VCaP (cell line): ENCODE measurements at regions not wholly inside any gene's neighbourhood (a gene's known extent, or its start where the extent isn't known, plus 50 kb on each side); places are given as distances from the start of the nearest gene placed in this dataset.
A peak's percentile ranks its signal among the peaks of the same experiment; 100 is the strongest.

Experiments used
- H3K27ac ChIP-seq: fragments of 450-650 bp; 2 replicates; pipeline ENCODE4 v1.5.1; 2017
- CTCF ChIP-seq: fragments of 450-650 bp; conservative IDR thresholded peaks from 2 replicates; pipeline ENCODE4 v1.5.1; 2017; ENCODE audit warnings: mild to moderate bottlenecking, moderate library complexity

GRCh38 chr14:94886931-94887330 lies 117.0 kb upstream of the GSC start:
- H3K27ac ChIP-seq = no peak overlapping the region
- no peak for TF ChIP-seq CTCF

- TF ChIP-seq CTCF = no peak
- H3K27ac ChIP-seq = peak overlapping the region; percentile 38; the same call in 1 of the 2 replicates
These were observed 115.7 kb upstream of the GSC start for GRCh38 chr14:94885481-94886155.

GRCh38 chr14:94884616-94885230 lies 114.8 kb upstream of the GSC start:
- H3K27ac ChIP-seq = peak overlapping the region; percentile 38
- no peak for TF ChIP-seq CTCF

GRCh38 chr14:94882401-94882800 lies 112.5 kb upstream of the GSC start:
- H3K27ac ChIP-seq = no peak overlapping the region
- TF ChIP-seq CTCF = no peak

- no peak overlapping the region for H3K27ac ChIP-seq
- no peak for TF ChIP-seq CTCF
These were observed 111.0 kb upstream of the GSC start for GRCh38 chr14:94880876-94881275.

GRCh38 chr14:94880106-94880505 lies 110.2 kb upstream of the GSC start:
- H3K27ac ChIP-seq = no peak overlapping the region
- TF ChIP-seq CTCF = no peak

- H3K27ac ChIP-seq = no peak overlapping the region
- TF ChIP-seq CTCF = no peak
These were observed 109.6 kb upstream of the GSC start for GRCh38 chr14:94879537-94879936.
